GM12878 (cell line): ENCODE measurements at regions not wholly inside any gene's neighbourhood (a gene's known extent, or its start where the extent isn't known, plus 50 kb on each side); places are given as distances from the start of the nearest gene placed in this dataset.

ENCODE experiments used
- BACH1 ChIP-seq: fragments of 450-650 bp; IDR thresholded peaks from 2 replicates; pipeline ENCODE4 v1.6.1; 2017; ENCODE audit warnings: mild to moderate bottlenecking, borderline replicate concordance
- CREB1 ChIP-seq: IDR thresholded peaks from 2 replicates; pipeline ENCODE4 v1.6.1; 2012; ENCODE audit warnings: low read depth, mild to moderate bottlenecking, inconsistent platforms
- DPF2 ChIP-seq: fragments of 450-650 bp; IDR thresholded peaks from 2 replicates; pipeline ENCODE4 v1.6.1; 2017; ENCODE audit warnings: mild to moderate bottlenecking
- EED ChIP-seq: sonication (generic); IDR thresholded peaks from 2 replicates; pipeline ENCODE4 v1.6.1; 2016; ENCODE audit warnings: antibody characterized with exemption, low read depth
- ETV6 ChIP-seq, 2 experiments: fragments of 450-650 bp in 1 of 2; IDR thresholded peaks in 1 of 2; conservative IDR thresholded peaks in 1 of 2; 2 replicates each; pipeline ENCODE4 v1.6.1; 2014; ENCODE audit warnings: antibody characterized with exemption in 1 of 2, borderline replicate concordance in 1 of 2, low read depth in 1 of 2, mild to moderate bottlenecking in 1 of 2, moderate library complexity in 1 of 2
- HDGF ChIP-seq: fragments of 450-650 bp; IDR thresholded peaks from 2 replicates; pipeline ENCODE4 v1.6.1; 2016; ENCODE audit warnings: antibody characterized with exemption
- IRF5 ChIP-seq: fragments of 450-650 bp; IDR thresholded peaks from 2 replicates; pipeline ENCODE4 v1.6.1; 2017; ENCODE audit warnings: borderline replicate concordance
- PKNOX1 ChIP-seq: fragments of 450-650 bp; IDR thresholded peaks from 2 replicates; pipeline ENCODE4 v1.6.1; 2016; ENCODE audit warnings: mild to moderate bottlenecking
- SIN3A ChIP-seq: IDR thresholded peaks from 2 replicates; pipeline ENCODE4 v1.6.1; 2012; ENCODE audit warnings: low read depth, low read length, improper control_type of control experiment
- SKIL ChIP-seq: fragments of 450-650 bp; IDR thresholded peaks from 2 replicates; pipeline ENCODE4 v1.6.1; 2017; ENCODE audit warnings: mild to moderate bottlenecking, low read depth, inconsistent platforms; ENCODE audit not compliant: poor library complexity, severe bottlenecking
- SRF ChIP-seq, 2 experiments: IDR thresholded peaks; 2 replicates each; pipeline ENCODE4 v1.6.1; 2011; ENCODE audit warnings: low read depth in 2 of 2, low read length in 2 of 2, mild to moderate bottlenecking in 1 of 2, moderate library complexity in 1 of 2
- STAT3 ChIP-seq: IDR thresholded peaks from 2 replicates; pipeline ENCODE4 v1.6.1; 2011; ENCODE audit warnings: low read depth, low read length, improper control_type of control experiment
- TBL1XR1 ChIP-seq: IDR thresholded peaks from 2 replicates; pipeline ENCODE4 v1.6.1; 2012; ENCODE audit warnings: low read depth, low read length, improper control_type of control experiment
- ZBTB33 ChIP-seq: fragments of 450-650 bp; IDR thresholded peaks from 2 replicates; pipeline ENCODE4 v1.6.1; 2017; ENCODE audit warnings: mild to moderate bottlenecking
- ZNF274 ChIP-seq: IDR thresholded peaks from one replicate; pipeline ENCODE4 v1.8.0; 2011; ENCODE audit not compliant: insufficient read length, insufficient read depth
- ZNF592 ChIP-seq: fragments of 450-650 bp; IDR thresholded peaks from 2 replicates; pipeline ENCODE4 v1.6.1; 2017; ENCODE audit warnings: mild to moderate bottlenecking, moderate library complexity

- TF ChIP-seq IRF5 (no peak), SIN3A (no peak), ZNF592 (no peak), SRF (IDR thresholded peaks at IDR 0.05; ENCODE audit: low read depth in 2 of 2, low read length in 2 of 2) (peak in 1 of 2 experiments; percentile 78; a peak in 2 of 4 replicates), SKIL (peak; percentile 79), DPF2 (peak; percentile 85), ZBTB33 (no peak), TBL1XR1 (peak; percentile 85; the same call in 1 of the 2 replicates), BACH1 (no peak; the same call in 1 of the 2 replicates), CREB1 (peak; percentile 66), PKNOX1 (no peak), HDGF (no peak), STAT3 (0 out of 2 replicates have a peak, but pooled peaks have one; percentile 33), EED (peak; percentile 98), ETV6 (conservative IDR thresholded peaks at IDR 0.05 in 1 of 2, IDR thresholded peaks at IDR 0.05 in 1 of 2; ENCODE audit: borderline replicate concordance in 1 of 2, low read depth in 1 of 2) (peak in 1 of 2 experiments; percentile 92; a peak in 2 of 4 replicates), ZNF274 (no peak)
Measured at GRCh38 chr14:53570411-53571387, 385.9 kb downstream of the BMP4 start (continued).
